ENCODE measurements at regions not wholly inside any gene's neighbourhood (a gene's known extent, or its start where the extent isn't known, plus 50 kb on each side); places are given as distances from the start of the nearest gene placed in this dataset.
A peak's percentile ranks its signal among the peaks of the same experiment; 100 is the strongest.

- ChIA-PET CTCF (interaction anchor here (0.7 to 2.9 kb wide), 13 partner anchors 10 to 88 kb away, joined by 3 to 14 read pairs (median 7); no protein-coding TSS in a partner anchor), POLR2A (no interaction called here)
- no peaks in the 10 kb centered on the region for H3K4me1 ChIP-seq (ENCODE audit: control insufficient read depth, extremely low read depth, insufficient read depth, low read length)
- no peak overlapping the region for H2AFZ ChIP-seq (ENCODE audit: low read depth, low read length)
- H3K9me3 ChIP-seq (replicated peaks; ENCODE audit: control insufficient read depth, insufficient read depth, low read length): no peaks in the 10 kb centered on the region
- intact Hi-C loops (cut with micrococcal nuclease) (no loop called here), dilution Hi-C loops (cut with MboI; ENCODE audit: extremely low pct_ligation_motif_present, low sequenced_read_pairs) (no loop called here)
- H3K79me2 ChIP-seq (ENCODE audit: control insufficient read depth, insufficient read depth, low read length): no peaks in the 10 kb centered on the region
- no TSS peak for BruUV-seq (replicated peaks)
- no peaks in the 10 kb centered on the region for H3K36me3 ChIP-seq (ENCODE audit: control insufficient read depth in 2 of 2, extremely low read depth in 1 of 2, insufficient read depth in 2 of 2, low read length in 2 of 2)
- TF ChIP-seq MYC (IDR thresholded peaks at IDR 0.05; ENCODE audit: low read depth, low read length) (no peak), JUN (IDR thresholded peaks at IDR 0.05; ENCODE audit: borderline replicate concordance, insufficient read depth, insufficient read length, low read depth) (no peak), FOS (IDR thresholded peaks at IDR 0.05; ENCODE audit: borderline replicate concordance, insufficient read depth, low read length) (no peak), POLR2AphosphoS5 (IDR thresholded peaks at IDR 0.05; ENCODE audit: insufficient read depth, low read depth, low read length) (no peak), GATA2 (IDR thresholded peaks at IDR 0.05; ENCODE audit: insufficient read depth, insufficient read length, low read depth, low read length) (no peak), EZH2 (IDR thresholded peaks at IDR 0.05; ENCODE audit: borderline replicate concordance, low read depth, low read length, severe bottlenecking) (no peak), MAX (IDR thresholded peaks at IDR 0.05; ENCODE audit: insufficient read depth, insufficient read length) (no peak), CTCF (IDR thresholded peaks at IDR 0.05; ENCODE audit: extremely low read depth in 1 of 2, insufficient read depth in 1 of 2, low read depth in 1 of 2, low read length in 2 of 2) (peak; percentile 78 to 88)
- no peak overlapping the region for H3K9ac ChIP-seq (replicated peaks; ENCODE audit: extremely low read depth, insufficient read depth, low read length)
- no peaks in the 10 kb centered on the region for H3K9me1 ChIP-seq (replicated peaks; ENCODE audit: control insufficient read depth, extremely low read depth, insufficient read depth, low read length)
- FAIRE-seq (no peak), DNase-seq (ENCODE audit: low read depth, low spot score) (peak; percentile 20)
- H4K20me1 ChIP-seq (replicated peaks; ENCODE audit: control insufficient read depth, extremely low read depth, insufficient read depth, low read length): no peaks in the 10 kb centered on the region
- H3K4me2 ChIP-seq (ENCODE audit: insufficient read depth, low read length): no peak overlapping the region
- H3K4me3 ChIP-seq (replicated peaks in 1 of 3; ENCODE audit: insufficient read depth in 1 of 3, low read depth in 1 of 3, low read length in 3 of 3): no peak overlapping the region
- H3K27ac ChIP-seq (ENCODE audit: insufficient read depth, low read depth, low read length): no peak overlapping the region
- peaks cover 17 to 19% of the 10 kb centered on the region in 2 experiments for H3K27me3 ChIP-seq (ENCODE audit: control insufficient read depth in 2 of 2, insufficient read depth in 2 of 2, low read length in 2 of 2)
Observed at GRCh38 chr22:22060200-22061084, 77.9 kb upstream of the TOP3B start.

All from endothelial cell of umbilical vein (primary cell).